ENCODE measurements at regions not wholly inside any gene's neighbourhood (a gene's known extent, or its start where the extent isn't known, plus 50 kb on each side); places are given as distances from the start of the nearest gene placed in this dataset.

- H3K4me2 ChIP-seq (ENCODE audit: extremely low read depth, insufficient read depth, low read length) = no peak overlapping the region
- no peak overlapping the region for H3K27ac ChIP-seq (ENCODE audit: insufficient read depth, low read length)
- no peak overlapping the region for H3K4me3 ChIP-seq (replicated peaks in 1 of 4; ENCODE audit: control extremely low read depth in 1 of 4, insufficient read depth in 1 of 4, low read depth in 3 of 4, low read length in 4 of 4)
- H4K20me1 ChIP-seq (ENCODE audit: control insufficient read depth, extremely low read depth, insufficient read depth, low read length) = no peaks in the 10 kb centered on the region
- H3K9ac ChIP-seq (ENCODE audit: insufficient read depth, low read length) = no peak overlapping the region
- H3K27me3 ChIP-seq (ENCODE audit: control insufficient read depth, insufficient read depth, low read length) = no peaks in the 10 kb centered on the region
- no peaks in the 10 kb centered on the region for H3K4me1 ChIP-seq (ENCODE audit: control insufficient read depth, extremely low read depth, insufficient read depth, low read length)
- DNase-seq (ENCODE audit: low read depth in 2 of 2) = no peak
- H3K36me3 ChIP-seq (ENCODE audit: control insufficient read depth, insufficient read depth, low read length) = no peaks in the 10 kb centered on the region
- H2AFZ ChIP-seq (ENCODE audit: low read length) = no peak overlapping the region
- H3K9me3 ChIP-seq (ENCODE audit: control insufficient read depth, insufficient read depth, low read depth, low read length) = no peaks in the 10 kb centered on the region
- H3K79me2 ChIP-seq (ENCODE audit: control insufficient read depth, insufficient read depth, low read length) = no peaks in the 10 kb centered on the region
- TF ChIP-seq CTCF (conservative IDR thresholded peaks at IDR 0.05 in 1 of 2, IDR thresholded peaks at IDR 0.05 in 1 of 2; ENCODE audit: low read depth in 1 of 2, low read length in 2 of 2) (no peak), EZH2 (IDR thresholded peaks at IDR 0.05; ENCODE audit: low read length, missing control alignments) (no peak)
These were observed 264.5 kb downstream of the CD83 start for GRCh38 chr6:14381829-14382677.

- Histone ChIP-seq H3K4me3 (replicated peaks in 1 of 4; ENCODE audit: control extremely low read depth in 1 of 4, insufficient read depth in 1 of 4, low read depth in 3 of 4, low read length in 4 of 4) (no peak overlapping the region), H3K36me3 (ENCODE audit: control insufficient read depth, insufficient read depth, low read length) (no peaks in the 10 kb centered on the region), H3K9ac (ENCODE audit: insufficient read depth, low read length) (no peak overlapping the region), H3K9me3 (ENCODE audit: control insufficient read depth, insufficient read depth, low read depth, low read length) (no peaks in the 10 kb centered on the region), H3K27ac (ENCODE audit: insufficient read depth, low read length) (no peak overlapping the region), H3K27me3 (ENCODE audit: control insufficient read depth, insufficient read depth, low read length) (no peaks in the 10 kb centered on the region), H3K79me2 (ENCODE audit: control insufficient read depth, insufficient read depth, low read length) (no peaks in the 10 kb centered on the region), H2AFZ (ENCODE audit: low read length) (no peak overlapping the region), H4K20me1 (ENCODE audit: control insufficient read depth, extremely low read depth, insufficient read depth, low read length) (no peaks in the 10 kb centered on the region), H3K4me1 (ENCODE audit: control insufficient read depth, extremely low read depth, insufficient read depth, low read length) (no peaks in the 10 kb centered on the region), H3K4me2 (ENCODE audit: extremely low read depth, insufficient read depth, low read length) (no peak overlapping the region)
- no peak for DNase-seq (ENCODE audit: low read depth in 2 of 2)
- TF ChIP-seq CTCF (conservative IDR thresholded peaks at IDR 0.05 in 1 of 2, IDR thresholded peaks at IDR 0.05 in 1 of 2; ENCODE audit: low read depth in 1 of 2, low read length in 2 of 2) (no peak), EZH2 (IDR thresholded peaks at IDR 0.05; ENCODE audit: low read length, missing control alignments) (no peak)
These were observed 265.2 kb downstream of the CD83 start for GRCh38 chr6:14382678-14383236.

GRCh38 chr6:14383393-14384174, 266.0 kb downstream of the CD83 start:
- H3K9ac ChIP-seq (ENCODE audit: insufficient read depth, low read length) = no peak overlapping the region
- no peak overlapping the region for H3K4me2 ChIP-seq (ENCODE audit: extremely low read depth, insufficient read depth, low read length)
- H3K4me1 ChIP-seq (ENCODE audit: control insufficient read depth, extremely low read depth, insufficient read depth, low read length) = no peaks in the 10 kb centered on the region
- H3K79me2 ChIP-seq (ENCODE audit: control insufficient read depth, insufficient read depth, low read length) = no peaks in the 10 kb centered on the region
- H2AFZ ChIP-seq (ENCODE audit: low read length) = no peak overlapping the region
- no peak overlapping the region for H3K4me3 ChIP-seq (replicated peaks in 1 of 4; ENCODE audit: control extremely low read depth in 1 of 4, insufficient read depth in 1 of 4, low read depth in 3 of 4, low read length in 4 of 4)
- no peak overlapping the region for H3K27ac ChIP-seq (ENCODE audit: insufficient read depth, low read length)
- H3K36me3 ChIP-seq (ENCODE audit: control insufficient read depth, insufficient read depth, low read length) = no peaks in the 10 kb centered on the region
- TF ChIP-seq EZH2 (IDR thresholded peaks at IDR 0.05; ENCODE audit: low read length, missing control alignments) (no peak), CTCF (conservative IDR thresholded peaks at IDR 0.05 in 1 of 2, IDR thresholded peaks at IDR 0.05 in 1 of 2; ENCODE audit: low read depth in 1 of 2, low read length in 2 of 2) (no peak)
- no peaks in the 10 kb centered on the region for H3K27me3 ChIP-seq (ENCODE audit: control insufficient read depth, insufficient read depth, low read length)
- H4K20me1 ChIP-seq (ENCODE audit: control insufficient read depth, extremely low read depth, insufficient read depth, low read length) = no peaks in the 10 kb centered on the region
- DNase-seq (ENCODE audit: low read depth in 2 of 2) = no peak
- no peaks in the 10 kb centered on the region for H3K9me3 ChIP-seq (ENCODE audit: control insufficient read depth, insufficient read depth, low read depth, low read length)
